SHP77 treated with DMSO at 0.1 percent for 48 hours (cell line): ENCODE measurements at regions not wholly inside any gene's neighbourhood (a gene's known extent, or its start where the extent isn't known, plus 50 kb on each side); places are given as distances from the start of the nearest gene placed in this dataset.
"Not testable (repeated sequence)": the region's sequence is repeated elsewhere in the genome, so short reads cannot be mapped to it uniquely, and the experiment has no call there.

Experiments
- DNase-seq: peaks from one replicate; lab custom pipeline; 2025; lab: John Stamatoyannopoulos, UW

DNA sequence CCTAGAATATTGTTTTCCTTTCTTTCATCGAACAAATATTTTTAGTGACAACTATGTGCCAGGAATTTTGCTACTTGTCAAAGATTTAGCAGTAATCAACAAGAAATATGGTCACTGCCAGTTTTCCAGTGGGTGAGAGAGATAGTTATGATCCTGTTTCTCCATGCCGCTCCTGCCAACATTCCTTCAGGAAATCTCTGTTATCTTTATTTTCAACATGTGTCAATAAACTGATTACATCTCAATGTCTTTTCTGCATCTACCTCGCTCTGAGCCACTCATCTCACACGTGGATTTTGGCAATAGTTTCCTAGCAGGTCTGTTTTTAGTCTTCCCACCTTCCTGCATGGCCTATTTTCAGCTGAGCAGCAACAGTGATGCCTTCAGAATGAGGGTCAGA is 650.0 kb upstream of the STXBP6 start:
- DNase-seq, result no peak

- no peak for DNase-seq
Observed at GRCh38 chr14:25698111-25698510, 648.2 kb upstream of the STXBP6 start.

DNA sequence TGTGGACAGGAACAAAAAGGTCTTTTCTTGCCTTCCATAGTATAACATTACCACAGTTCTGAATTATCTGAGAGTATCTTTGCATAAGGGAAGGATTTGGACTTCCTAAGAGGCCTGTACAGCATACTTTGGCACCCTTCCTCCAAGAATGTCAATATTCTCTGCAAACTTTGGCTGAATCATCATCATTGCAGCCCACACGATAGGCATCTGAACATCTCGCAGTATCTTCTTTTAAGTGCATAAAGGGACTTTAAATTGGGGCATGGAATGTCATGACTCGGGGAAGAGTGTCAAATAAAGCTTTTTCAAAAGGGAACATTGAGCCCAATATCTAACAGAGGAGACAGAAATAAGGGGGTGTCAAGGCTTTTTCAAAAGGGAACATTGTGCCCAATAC is 646.2 kb upstream of the STXBP6 start:
- DNase-seq, result no peak

- no peak for DNase-seq
Observed at GRCh38 chr14:25685004-25685403, 635.1 kb upstream of the STXBP6 start.

DNA sequence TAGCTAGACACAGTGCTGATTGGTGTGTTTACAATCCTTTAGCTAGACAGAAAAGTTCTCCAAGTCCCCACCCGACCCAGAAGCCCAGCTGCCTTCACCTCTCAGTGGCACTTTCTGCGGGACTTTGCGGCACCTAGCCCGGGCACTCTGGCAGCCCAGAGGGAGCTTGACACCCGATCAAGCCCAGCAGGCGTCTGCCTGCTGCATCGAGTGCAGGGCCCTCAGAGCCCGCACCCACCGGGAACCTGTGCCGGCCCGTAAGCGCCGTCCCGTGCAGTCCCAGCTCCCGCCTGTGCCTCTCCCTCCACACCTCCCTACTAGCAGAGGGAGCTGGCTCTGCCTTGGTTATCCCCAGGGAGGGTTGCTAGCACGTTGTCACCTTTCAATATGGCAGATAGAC is 631.0 kb upstream of the STXBP6 start:
- no peak for DNase-seq

GRCh38 chr14:25680511-25680910 is 630.6 kb upstream of the STXBP6 start:
- DNase-seq, result not testable (repeated sequence)

DNA sequence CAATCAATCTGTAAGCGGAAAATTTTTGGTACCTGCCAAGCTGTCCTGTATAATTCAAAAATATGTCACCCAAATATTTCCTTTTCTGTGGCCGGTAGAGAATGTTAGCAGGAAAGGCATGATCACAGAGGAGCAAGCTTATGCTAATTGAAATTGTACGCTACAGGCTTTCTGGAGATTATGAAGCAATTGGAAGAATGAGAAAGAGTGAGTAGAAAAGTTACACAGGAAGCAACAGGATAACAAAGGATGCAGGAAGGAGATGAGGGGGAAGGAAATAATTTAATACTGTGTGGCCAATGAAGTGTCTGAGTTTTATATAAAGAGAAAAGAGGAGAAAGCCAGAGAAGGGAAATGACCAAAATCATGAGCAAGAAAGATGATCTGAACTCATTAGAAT is 627.2 kb upstream of the STXBP6 start:
- no peak for DNase-seq

DNA sequence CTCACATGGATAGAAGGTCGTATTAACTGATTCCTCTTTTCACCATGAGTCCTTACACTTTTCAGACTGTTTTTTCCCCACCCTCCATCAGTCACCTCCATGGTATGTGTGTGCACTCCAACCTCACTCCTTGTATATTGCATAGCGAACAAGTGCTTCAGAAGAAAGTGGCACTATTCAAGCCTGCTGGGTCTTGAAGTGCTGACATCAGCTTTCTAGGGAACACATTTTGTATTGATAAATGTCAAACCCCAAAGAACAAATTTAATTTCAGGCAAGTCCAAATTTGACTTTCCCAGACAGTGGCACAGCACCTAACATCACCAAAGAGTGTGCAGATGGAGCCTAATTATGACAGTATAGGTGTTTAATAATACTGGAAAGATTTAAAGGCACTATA is 617.4 kb upstream of the STXBP6 start:
- DNase-seq, result no peak

GRCh38 chr14:25666877-25667276 is 616.9 kb upstream of the STXBP6 start:
- DNase-seq, result no peak

GRCh38 chr14:25658988-25659387 is 609.0 kb upstream of the STXBP6 start:
- DNase-seq, result no peak

DNA sequence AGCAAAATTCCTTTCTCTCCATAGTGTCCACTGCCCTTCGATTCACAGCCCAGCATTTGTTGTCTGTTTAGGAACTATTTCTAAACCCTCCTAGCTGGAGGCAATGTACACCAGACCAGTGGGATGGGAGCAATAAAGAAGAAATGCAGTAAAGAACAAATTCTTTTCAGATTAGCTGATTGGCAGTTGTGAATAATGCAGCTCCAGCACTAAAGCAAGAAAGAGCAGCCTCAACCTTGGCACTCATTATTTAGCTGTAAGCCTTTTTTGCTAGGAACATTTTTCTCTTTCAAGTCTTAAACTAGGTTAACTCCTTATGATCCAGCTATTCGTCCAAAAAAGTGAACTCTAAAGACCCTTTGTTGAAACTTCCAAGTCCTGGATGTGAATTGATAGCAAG is 580.5 kb upstream of the STXBP6 start:
- DNase-seq, result no peak

DNA sequence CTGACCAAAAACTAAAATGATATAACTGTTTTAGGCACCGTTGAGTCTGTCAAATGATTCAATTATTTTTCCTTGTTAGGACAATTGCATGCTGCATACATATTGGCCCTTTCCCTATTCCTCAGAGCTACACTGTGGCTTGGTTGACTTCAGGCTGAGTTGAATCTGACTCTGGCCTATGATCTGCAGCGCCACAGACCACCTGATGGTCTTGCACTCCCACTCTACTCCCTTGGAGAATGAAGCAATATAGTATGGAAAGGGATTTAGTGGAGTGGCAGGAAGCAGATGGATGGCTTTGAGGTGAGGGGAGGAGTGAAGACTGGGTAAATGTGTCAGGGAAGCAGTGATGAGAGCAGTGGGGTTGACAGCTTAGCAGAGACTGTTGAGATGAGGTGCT is 579.0 kb upstream of the STXBP6 start:
- DNase-seq, result no peak

DNA sequence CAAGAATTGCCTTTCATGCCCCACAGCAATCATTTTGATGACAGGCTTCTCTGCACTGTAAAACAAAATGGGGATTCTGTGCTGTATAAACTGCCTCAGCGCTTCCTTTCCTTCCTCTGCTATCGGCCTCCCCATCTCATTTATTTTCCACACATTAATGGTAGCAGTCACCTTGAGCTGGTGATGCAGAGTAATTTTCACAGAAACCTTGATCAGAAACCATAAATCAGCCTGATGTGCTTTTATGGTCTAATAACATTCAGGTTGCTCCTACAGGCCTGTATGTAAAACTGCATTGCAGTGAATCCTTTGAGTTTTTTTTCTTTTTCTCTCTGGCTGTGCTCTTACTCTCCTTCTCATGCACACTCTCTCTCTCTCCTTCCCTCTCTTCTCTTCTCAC is 578.4 kb upstream of the STXBP6 start:
- no peak for DNase-seq

- DNase-seq, result no peak
Observed at GRCh38 chr14:25626986-25627385, 577.0 kb upstream of the STXBP6 start.

GRCh38 chr14:25622763-25623162 is 572.8 kb upstream of the STXBP6 start:
- DNase-seq, result peak; percentile 26

- no peak for DNase-seq
Observed at GRCh38 chr14:25620515-25620914, 570.6 kb upstream of the STXBP6 start.

GRCh38 chr14:25615174-25615573 is 565.2 kb upstream of the STXBP6 start:
- DNase-seq, result no peak

DNA sequence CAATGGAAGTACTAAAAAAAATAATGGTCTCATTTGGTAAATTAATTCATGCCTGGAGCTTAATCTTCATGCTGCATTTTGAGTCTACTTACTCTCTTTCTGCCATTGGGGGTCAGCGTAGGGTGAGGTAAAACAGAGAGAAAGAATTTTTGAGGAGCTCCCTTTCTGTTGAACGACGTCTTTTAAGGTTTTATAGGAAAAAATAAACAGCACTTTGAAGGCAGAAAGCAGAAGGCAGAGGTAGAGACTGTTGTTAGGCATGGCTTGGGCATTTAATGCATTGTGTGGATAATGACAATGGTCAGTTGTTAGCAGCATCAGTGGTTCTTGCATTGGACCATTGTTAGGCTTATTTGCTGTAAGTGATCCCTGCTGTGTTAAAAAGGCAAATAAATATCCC is 557.2 kb upstream of the STXBP6 start:
- DNase-seq, result no peak

- DNase-seq, result no peak
Observed at GRCh38 chr14:25602106-25602505, 552.2 kb upstream of the STXBP6 start.

DNA sequence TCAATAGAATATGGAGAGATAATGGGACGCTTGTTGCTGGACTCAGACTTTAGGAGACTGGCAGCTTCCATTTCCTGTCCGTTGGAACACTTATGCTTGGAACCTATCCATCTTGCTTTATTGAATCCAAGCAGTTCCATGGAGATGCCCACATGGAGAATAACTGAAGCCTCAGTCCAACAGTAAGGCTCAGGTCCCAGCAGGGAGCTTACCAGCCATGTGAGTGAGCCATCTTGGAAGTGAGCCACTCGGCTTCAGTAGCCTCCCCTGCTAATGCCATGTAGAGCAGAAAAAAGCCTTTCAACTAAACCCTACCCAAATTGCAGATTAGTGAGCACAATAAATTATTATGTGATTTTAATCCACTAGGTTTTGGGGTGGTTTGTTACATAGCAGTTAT is 538.8 kb upstream of the STXBP6 start:
- DNase-seq, result no peak

DNA sequence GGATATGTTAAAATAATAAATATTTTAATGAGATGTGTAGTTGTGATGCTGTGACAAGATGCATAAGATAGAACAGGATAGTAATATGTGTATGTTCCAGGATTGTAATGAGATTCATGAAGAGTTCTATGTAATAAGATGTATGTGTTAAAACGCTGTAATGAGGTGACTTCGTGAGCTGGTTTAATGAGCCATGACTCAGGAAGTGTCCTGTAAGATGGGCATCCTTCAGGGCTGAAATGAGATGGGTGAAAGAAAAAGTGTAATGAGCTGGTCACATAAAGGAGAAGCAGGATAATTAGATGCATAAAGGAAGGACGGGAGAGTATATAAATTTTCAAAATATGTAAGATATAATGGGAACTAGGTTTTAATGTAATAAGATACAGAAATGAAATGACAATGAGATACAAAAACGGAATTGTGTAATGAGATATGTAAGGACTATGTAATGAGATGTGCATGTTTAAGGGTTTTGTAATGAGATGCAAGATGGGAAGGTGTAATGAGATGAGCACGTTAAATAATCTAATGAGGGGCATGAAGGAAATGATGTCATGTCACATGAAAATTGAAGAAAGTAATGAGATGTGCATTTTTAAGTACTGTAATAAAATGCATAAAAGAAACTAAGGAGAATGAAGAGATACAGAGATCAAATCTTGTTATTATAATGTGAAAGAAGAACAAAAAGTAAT is 524.8 kb upstream of the STXBP6 start:
- no peak for DNase-seq

- no peak for DNase-seq
Observed at GRCh38 chr14:25570483-25570882, 520.5 kb upstream of the STXBP6 start.

GRCh38 chr14:25557466-25557865 is 507.5 kb upstream of the STXBP6 start:
- no peak for DNase-seq

- no peak for DNase-seq
Observed at GRCh38 chr14:25552826-25553225, 502.9 kb upstream of the STXBP6 start.

- DNase-seq, result no peak
Observed at GRCh38 chr14:25551674-25552073, 501.7 kb upstream of the STXBP6 start.
